WTC11 (cell line): ENCODE measurements at regions not wholly inside any gene's neighbourhood (a gene's known extent, or its start where the extent isn't known, plus 50 kb on each side); places are given as distances from the start of the nearest gene placed in this dataset.

Experiments used
- ATAC-seq: fragments of 200-7000 bp; cut with Tn5 transposase; 2 replicates; pipeline ENCODE4 v1.10.0; 2021; ENCODE audit warnings: mild to moderate bottlenecking, moderate library complexity
- CTCF ChIA-PET: fragments of 300-600 bp; sonication (Branson Sonifier 250); formaldehyde crosslinking; loops from one replicate; lab custom pipeline; 2021; ENCODE audit warnings: antibody characterized with exemption; lab: Charles Lee
- POLR2A ChIA-PET: fragments of 350-600 bp; sonication (Branson Sonifier 250); formaldehyde crosslinking; loops from one replicate; lab custom pipeline; 2021; ENCODE audit warnings: antibody characterized with exemption; lab: Charles Lee
- DNase-seq: peaks from one replicate; pipeline ENCODE4 v3.0.0; 2021; ENCODE audit warnings: low spot score
- H3K27ac Mint-ChIP-seq: 2 replicates; pipeline ENCODE4 v1.8.0; 2021; ENCODE audit warnings: mixed read lengths
- H3K27me3 Mint-ChIP-seq: 2 replicates; pipeline ENCODE4 v1.8.0; 2021; ENCODE audit warnings: low read depth, mild to moderate bottlenecking, moderate library complexity, mixed read lengths
- H3K36me3 Mint-ChIP-seq: 2 replicates; pipeline ENCODE4 v1.8.0; 2021; ENCODE audit warnings: mixed read lengths
- H3K4me1 Mint-ChIP-seq: 2 replicates; pipeline ENCODE4 v1.8.0; 2022; ENCODE audit warnings: mixed read lengths
- H3K4me3 Mint-ChIP-seq: 2 replicates; pipeline ENCODE4 v1.8.0; 2021; ENCODE audit warnings: mild to moderate bottlenecking, moderate library complexity, mixed read lengths
- H3K9me3 Mint-ChIP-seq: 2 replicates; pipeline ENCODE4 v1.8.0; 2021; ENCODE audit warnings: mixed read lengths
- ATF1 ChIP-seq: sonication (generic); formaldehyde crosslinking; IDR thresholded peaks from 2 replicates; pipeline ENCODE4 v1.8.1; 2023; ENCODE audit warnings: mild to moderate bottlenecking, moderate library complexity, missing genetic modification reagents
- CREM ChIP-seq: sonication (generic); formaldehyde crosslinking; IDR thresholded peaks from 2 replicates; pipeline ENCODE4 v1.8.1; 2022; ENCODE audit warnings: mild to moderate bottlenecking, missing genetic modification reagents, moderate library complexity
- ERG ChIP-seq: fragments of 250-450 bp; sonication (Bioruptor Pico); IDR thresholded peaks from 2 replicates; pipeline ENCODE4 v1.8.0; 2021; ENCODE audit warnings: mild to moderate bottlenecking
- ETV6 ChIP-seq: sonication (generic); formaldehyde crosslinking; IDR thresholded peaks from 2 replicates; pipeline ENCODE4 v1.8.1; 2022; ENCODE audit warnings: mild to moderate bottlenecking, missing genetic modification reagents
- FOXP1 ChIP-seq: sonication (generic); formaldehyde crosslinking; IDR thresholded peaks from 2 replicates; pipeline ENCODE4 v1.8.0; 2022; ENCODE audit warnings: missing genetic modification reagents, mild to moderate bottlenecking, moderate library complexity, borderline replicate concordance
- GRHL2 ChIP-seq: fragments of 250-450 bp; sonication (Bioruptor Pico); IDR thresholded peaks from 2 replicates; pipeline ENCODE4 v1.8.0; 2022; ENCODE audit warnings: mild to moderate bottlenecking, moderate library complexity; ENCODE audit not compliant: insufficient replicate concordance, severe bottlenecking
- JUN ChIP-seq: sonication (generic); formaldehyde crosslinking; IDR thresholded peaks from 2 replicates; pipeline ENCODE4 v1.8.0; 2023; ENCODE audit warnings: mild to moderate bottlenecking, missing genetic modification reagents
- KAT7 ChIP-seq: sonication (generic); formaldehyde crosslinking; IDR thresholded peaks from 2 replicates; pipeline ENCODE4 v1.8.1; 2023; ENCODE audit warnings: missing genetic modification reagents, mild to moderate bottlenecking, borderline replicate concordance
- MYBL2 ChIP-seq: sonication (generic); formaldehyde crosslinking; IDR thresholded peaks from 2 replicates; pipeline ENCODE4 v1.8.1; 2023; ENCODE audit warnings: mild to moderate bottlenecking, moderate library complexity, missing genetic modification reagents
- NR3C1 ChIP-seq: sonication (generic); formaldehyde crosslinking; conservative IDR thresholded peaks from 2 replicates; pipeline ENCODE4 v1.8.1; 2023; ENCODE audit warnings: low read depth, mild to moderate bottlenecking, missing genetic modification reagents
- SMAD4 ChIP-seq: sonication (generic); formaldehyde crosslinking; IDR thresholded peaks from 2 replicates; pipeline ENCODE4 v1.8.0; 2022; ENCODE audit warnings: mild to moderate bottlenecking, missing genetic modification reagents
- TP53 ChIP-seq: sonication (generic); formaldehyde crosslinking; IDR thresholded peaks from 2 replicates; pipeline ENCODE4 v1.8.1; 2023; ENCODE audit warnings: mild to moderate bottlenecking, missing genetic modification reagents
- USF1 ChIP-seq: sonication (generic); formaldehyde crosslinking; IDR thresholded peaks from 2 replicates; pipeline ENCODE4 v1.8.0; 2022; ENCODE audit warnings: mild to moderate bottlenecking, missing genetic modification reagents
- ZNF396 ChIP-seq: fragments of 250-450 bp; sonication (Bioruptor Pico); IDR thresholded peaks from 2 replicates; pipeline ENCODE4 v1.8.0; 2021; ENCODE audit warnings: mild to moderate bottlenecking, moderate library complexity, borderline replicate concordance
- TF ChIP-seq, protein P1 (sequence below): fragments of 200-600 bp; IDR thresholded peaks from 2 replicates; pipeline ENCODE4 v1.8.0; 2022; ENCODE audit warnings: antibody characterized with exemption
- TF ChIP-seq, protein P2 (sequence below): sonication (generic); formaldehyde crosslinking; IDR thresholded peaks from 2 replicates; pipeline ENCODE4 v1.8.0; 2023; ENCODE audit warnings: missing genetic modification reagents, mild to moderate bottlenecking, borderline replicate concordance
- TF ChIP-seq, protein P3 (sequence below): sonication (generic); formaldehyde crosslinking; IDR thresholded peaks from 2 replicates; pipeline ENCODE4 v1.8.1; 2023; ENCODE audit warnings: mild to moderate bottlenecking, missing genetic modification reagents
- TF ChIP-seq, protein P4 (sequence below): sonication (generic); formaldehyde crosslinking; IDR thresholded peaks from 2 replicates; pipeline ENCODE4 v1.8.1; 2022; ENCODE audit warnings: missing genetic modification reagents, borderline replicate concordance
- TF ChIP-seq, protein P5 (sequence below): sonication (generic); formaldehyde crosslinking; conservative IDR thresholded peaks from 2 replicates; pipeline ENCODE4 v1.8.1; 2022; ENCODE audit warnings: mild to moderate bottlenecking, missing genetic modification reagents
- TF ChIP-seq, protein P6 (sequence below): sonication (generic); formaldehyde crosslinking; IDR thresholded peaks from 2 replicates; pipeline ENCODE4 v1.8.1; 2023; ENCODE audit warnings: mild to moderate bottlenecking, missing genetic modification reagents, moderate library complexity
- TF ChIP-seq, protein P7 (sequence below): sonication (generic); formaldehyde crosslinking; IDR thresholded peaks from 2 replicates; pipeline ENCODE4 v1.8.0; 2022; ENCODE audit warnings: mild to moderate bottlenecking, missing genetic modification reagents

DNA sequence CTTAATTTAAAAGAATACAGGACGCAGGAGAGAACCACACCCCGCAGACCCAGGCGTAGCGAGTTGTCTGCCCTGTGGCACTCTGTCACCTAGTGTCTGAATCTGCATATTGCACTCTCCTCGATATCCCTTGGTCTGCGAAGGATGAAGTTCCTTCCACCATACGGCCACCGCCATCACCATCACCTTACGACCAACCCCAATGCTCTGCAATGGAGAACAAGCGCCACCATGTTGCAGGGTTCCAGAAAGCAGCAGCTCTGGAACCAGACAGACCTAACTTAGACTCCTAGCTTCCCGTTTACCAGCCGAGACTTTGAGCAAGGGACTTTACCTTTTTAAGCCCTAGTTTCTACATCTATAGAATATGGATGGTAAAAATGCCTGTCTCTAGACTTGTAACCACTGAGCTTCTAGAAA lies 77.4 kb upstream of the DMRT1 start (continued):
- TF ChIP-seq GRHL2 (no peak), CREM (CRISPR knock-in tag) (no peak), SMAD4 (CRISPR knock-in tag) (no peak), FOXP1 (CRISPR knock-in tag) (no peak), ZNF396 (CRISPR knock-in tag) (peak; percentile 86; the same call in 1 of the 2 replicates), JUN (no peak), ATF1 (CRISPR knock-in tag) (no peak), KAT7 (CRISPR knock-in tag) (no peak), USF1 (CRISPR knock-in tag) (no peak)
- TF ChIP-seq, protein P1, sequence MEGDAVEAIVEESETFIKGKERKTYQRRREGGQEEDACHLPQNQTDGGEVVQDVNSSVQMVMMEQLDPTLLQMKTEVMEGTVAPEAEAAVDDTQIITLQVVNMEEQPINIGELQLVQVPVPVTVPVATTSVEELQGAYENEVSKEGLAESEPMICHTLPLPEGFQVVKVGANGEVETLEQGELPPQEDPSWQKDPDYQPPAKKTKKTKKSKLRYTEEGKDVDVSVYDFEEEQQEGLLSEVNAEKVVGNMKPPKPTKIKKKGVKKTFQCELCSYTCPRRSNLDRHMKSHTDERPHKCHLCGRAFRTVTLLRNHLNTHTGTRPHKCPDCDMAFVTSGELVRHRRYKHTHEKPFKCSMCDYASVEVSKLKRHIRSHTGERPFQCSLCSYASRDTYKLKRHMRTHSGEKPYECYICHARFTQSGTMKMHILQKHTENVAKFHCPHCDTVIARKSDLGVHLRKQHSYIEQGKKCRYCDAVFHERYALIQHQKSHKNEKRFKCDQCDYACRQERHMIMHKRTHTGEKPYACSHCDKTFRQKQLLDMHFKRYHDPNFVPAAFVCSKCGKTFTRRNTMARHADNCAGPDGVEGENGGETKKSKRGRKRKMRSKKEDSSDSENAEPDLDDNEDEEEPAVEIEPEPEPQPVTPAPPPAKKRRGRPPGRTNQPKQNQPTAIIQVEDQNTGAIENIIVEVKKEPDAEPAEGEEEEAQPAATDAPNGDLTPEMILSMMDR, result peak; percentile 70
- TF ChIP-seq, protein P2, sequence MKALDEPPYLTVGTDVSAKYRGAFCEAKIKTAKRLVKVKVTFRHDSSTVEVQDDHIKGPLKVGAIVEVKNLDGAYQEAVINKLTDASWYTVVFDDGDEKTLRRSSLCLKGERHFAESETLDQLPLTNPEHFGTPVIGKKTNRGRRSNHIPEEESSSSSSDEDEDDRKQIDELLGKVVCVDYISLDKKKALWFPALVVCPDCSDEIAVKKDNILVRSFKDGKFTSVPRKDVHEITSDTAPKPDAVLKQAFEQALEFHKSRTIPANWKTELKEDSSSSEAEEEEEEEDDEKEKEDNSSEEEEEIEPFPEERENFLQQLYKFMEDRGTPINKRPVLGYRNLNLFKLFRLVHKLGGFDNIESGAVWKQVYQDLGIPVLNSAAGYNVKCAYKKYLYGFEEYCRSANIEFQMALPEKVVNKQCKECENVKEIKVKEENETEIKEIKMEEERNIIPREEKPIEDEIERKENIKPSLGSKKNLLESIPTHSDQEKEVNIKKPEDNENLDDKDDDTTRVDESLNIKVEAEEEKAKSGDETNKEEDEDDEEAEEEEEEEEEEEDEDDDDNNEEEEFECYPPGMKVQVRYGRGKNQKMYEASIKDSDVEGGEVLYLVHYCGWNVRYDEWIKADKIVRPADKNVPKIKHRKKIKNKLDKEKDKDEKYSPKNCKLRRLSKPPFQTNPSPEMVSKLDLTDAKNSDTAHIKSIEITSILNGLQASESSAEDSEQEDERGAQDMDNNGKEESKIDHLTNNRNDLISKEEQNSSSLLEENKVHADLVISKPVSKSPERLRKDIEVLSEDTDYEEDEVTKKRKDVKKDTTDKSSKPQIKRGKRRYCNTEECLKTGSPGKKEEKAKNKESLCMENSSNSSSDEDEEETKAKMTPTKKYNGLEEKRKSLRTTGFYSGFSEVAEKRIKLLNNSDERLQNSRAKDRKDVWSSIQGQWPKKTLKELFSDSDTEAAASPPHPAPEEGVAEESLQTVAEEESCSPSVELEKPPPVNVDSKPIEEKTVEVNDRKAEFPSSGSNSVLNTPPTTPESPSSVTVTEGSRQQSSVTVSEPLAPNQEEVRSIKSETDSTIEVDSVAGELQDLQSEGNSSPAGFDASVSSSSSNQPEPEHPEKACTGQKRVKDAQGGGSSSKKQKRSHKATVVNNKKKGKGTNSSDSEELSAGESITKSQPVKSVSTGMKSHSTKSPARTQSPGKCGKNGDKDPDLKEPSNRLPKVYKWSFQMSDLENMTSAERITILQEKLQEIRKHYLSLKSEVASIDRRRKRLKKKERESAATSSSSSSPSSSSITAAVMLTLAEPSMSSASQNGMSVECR, result no peak
- TF ChIP-seq, protein P3, sequence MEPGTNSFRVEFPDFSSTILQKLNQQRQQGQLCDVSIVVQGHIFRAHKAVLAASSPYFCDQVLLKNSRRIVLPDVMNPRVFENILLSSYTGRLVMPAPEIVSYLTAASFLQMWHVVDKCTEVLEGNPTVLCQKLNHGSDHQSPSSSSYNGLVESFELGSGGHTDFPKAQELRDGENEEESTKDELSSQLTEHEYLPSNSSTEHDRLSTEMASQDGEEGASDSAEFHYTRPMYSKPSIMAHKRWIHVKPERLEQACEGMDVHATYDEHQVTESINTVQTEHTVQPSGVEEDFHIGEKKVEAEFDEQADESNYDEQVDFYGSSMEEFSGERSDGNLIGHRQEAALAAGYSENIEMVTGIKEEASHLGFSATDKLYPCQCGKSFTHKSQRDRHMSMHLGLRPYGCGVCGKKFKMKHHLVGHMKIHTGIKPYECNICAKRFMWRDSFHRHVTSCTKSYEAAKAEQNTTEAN (CRISPR knock-in tag), result no peak
- TF ChIP-seq, protein P4, sequence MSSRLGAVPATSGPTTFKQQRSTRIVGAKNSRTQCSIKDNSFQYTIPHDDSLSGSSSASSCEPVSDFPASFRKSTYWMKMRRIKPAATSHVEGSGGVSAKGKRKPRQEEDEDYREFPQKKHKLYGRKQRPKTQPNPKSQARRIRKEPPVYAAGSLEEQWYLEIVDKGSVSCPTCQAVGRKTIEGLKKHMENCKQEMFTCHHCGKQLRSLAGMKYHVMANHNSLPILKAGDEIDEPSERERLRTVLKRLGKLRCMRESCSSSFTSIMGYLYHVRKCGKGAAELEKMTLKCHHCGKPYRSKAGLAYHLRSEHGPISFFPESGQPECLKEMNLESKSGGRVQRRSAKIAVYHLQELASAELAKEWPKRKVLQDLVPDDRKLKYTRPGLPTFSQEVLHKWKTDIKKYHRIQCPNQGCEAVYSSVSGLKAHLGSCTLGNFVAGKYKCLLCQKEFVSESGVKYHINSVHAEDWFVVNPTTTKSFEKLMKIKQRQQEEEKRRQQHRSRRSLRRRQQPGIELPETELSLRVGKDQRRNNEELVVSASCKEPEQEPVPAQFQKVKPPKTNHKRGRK, result no peak
- TF ChIP-seq, all 79 proteins: peak for 8

GRCh38 chr9:764986-765385 lies 76.5 kb upstream of the DMRT1 start:
- CTCF ChIA-PET, result interaction anchor here (0.8 to 1.7 kb wide), 5 partner anchors 146 to 418 kb away, joined by 3 to 5 read pairs (median 4); no protein-coding TSS in a partner anchor
- TF ChIP-seq, protein P5, sequence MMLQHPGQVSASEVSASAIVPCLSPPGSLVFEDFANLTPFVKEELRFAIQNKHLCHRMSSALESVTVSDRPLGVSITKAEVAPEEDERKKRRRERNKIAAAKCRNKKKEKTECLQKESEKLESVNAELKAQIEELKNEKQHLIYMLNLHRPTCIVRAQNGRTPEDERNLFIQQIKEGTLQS (CRISPR knock-in tag), result no peak
- TF ChIP-seq TP53 (CRISPR knock-in tag) (no peak), ETV6 (CRISPR knock-in tag) (no peak), ERG (CRISPR knock-in tag) (no peak), MYBL2 (no peak), NR3C1 (CRISPR knock-in tag) (no peak)
- TF ChIP-seq, protein P6, sequence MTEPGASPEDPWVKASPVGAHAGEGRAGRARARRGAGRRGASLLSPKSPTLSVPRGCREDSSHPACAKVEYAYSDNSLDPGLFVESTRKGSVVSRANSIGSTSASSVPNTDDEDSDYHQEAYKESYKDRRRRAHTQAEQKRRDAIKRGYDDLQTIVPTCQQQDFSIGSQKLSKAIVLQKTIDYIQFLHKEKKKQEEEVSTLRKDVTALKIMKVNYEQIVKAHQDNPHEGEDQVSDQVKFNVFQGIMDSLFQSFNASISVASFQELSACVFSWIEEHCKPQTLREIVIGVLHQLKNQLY (CRISPR knock-in tag), result no peak
- TF ChIP-seq, protein P7, sequence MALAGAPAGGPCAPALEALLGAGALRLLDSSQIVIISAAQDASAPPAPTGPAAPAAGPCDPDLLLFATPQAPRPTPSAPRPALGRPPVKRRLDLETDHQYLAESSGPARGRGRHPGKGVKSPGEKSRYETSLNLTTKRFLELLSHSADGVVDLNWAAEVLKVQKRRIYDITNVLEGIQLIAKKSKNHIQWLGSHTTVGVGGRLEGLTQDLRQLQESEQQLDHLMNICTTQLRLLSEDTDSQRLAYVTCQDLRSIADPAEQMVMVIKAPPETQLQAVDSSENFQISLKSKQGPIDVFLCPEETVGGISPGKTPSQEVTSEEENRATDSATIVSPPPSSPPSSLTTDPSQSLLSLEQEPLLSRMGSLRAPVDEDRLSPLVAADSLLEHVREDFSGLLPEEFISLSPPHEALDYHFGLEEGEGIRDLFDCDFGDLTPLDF, result no peak
- TF ChIP-seq, protein P1, result no peak

More at GRCh38 chr9:764986-765385, 76.5 kb upstream of the DMRT1 start:
- Mint-ChIP-seq H3K36me3 (peaks cover 10% of the 10 kb centered on the region), H3K9me3 (peaks cover 30% of the 10 kb centered on the region), H3K4me3 (no peak overlapping the region), H3K27ac (no peak overlapping the region), H3K4me1 (peaks cover 22% of the 10 kb centered on the region), H3K27me3 (peaks cover 6% of the 10 kb centered on the region)
- POLR2A ChIA-PET, result no interaction called here
- no peak for DNase-seq
- ATAC-seq, result no peak
